Erythroblast (primary cell): ENCODE measurements at regions not wholly inside any gene's neighbourhood (a gene's known extent, or its start where the extent isn't known, plus 50 kb on each side); places are given as distances from the start of the nearest gene placed in this dataset.

Experiments used
- GATA1 ChIP-seq: IDR thresholded peaks from 2 replicates; pipeline ENCODE4 v1.6.1; 2011; ENCODE audit warnings: low read depth, mild to moderate bottlenecking, control low read depth, low read length, moderate library complexity
- POLR2A ChIP-seq: IDR thresholded peaks from 2 replicates; pipeline ENCODE4 v1.6.1; 2011; ENCODE audit warnings: mild to moderate bottlenecking, low read length

DNA sequence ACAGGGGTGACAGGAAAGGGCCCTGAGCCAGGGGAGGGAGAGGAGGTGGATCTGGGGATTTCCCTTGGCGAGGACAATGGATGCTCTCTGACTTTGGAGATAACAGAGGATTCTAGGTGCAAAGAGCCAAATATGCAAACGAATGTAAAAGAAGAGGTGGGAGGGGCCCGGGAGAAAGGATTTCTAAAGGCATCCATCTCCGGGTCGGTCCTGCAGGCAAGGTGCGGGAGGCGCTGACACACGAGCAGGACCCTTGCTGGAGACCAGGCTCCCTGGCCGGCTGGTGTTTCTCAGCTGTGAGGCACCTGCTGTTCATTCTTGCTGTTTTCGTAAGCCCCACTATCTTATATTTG lies 115.2 kb upstream of the TLE3 start:
- no peak for TF ChIP-seq POLR2A
- TF ChIP-seq GATA1, result no peak
